ENCODE measurements at regions not wholly inside any gene's neighbourhood (a gene's known extent, or its start where the extent isn't known, plus 50 kb on each side); places are given as distances from the start of the nearest gene placed in this dataset.
"Not testable (repeated sequence)": the region's sequence is repeated elsewhere in the genome, so short reads cannot be mapped to it uniquely, and the experiment has no call there.

DNA sequence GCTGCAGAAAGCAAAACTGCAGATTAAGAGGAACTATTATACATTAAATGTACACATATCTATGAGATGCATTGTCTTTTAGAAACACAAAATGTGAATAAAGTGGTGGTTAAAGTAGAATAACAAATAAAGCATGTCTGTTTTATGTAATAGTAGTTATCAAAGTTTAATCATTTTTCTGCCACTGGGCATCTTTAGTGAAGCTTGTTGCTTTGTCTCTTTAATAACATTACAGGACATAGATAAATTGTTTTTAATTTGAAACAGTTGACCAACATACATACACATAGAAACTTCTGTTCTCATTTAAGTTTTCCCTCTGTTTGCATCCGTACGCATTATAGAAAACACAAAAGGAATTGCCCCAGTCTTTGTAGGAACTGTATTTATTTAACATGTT is 1700.0 kb upstream of the ADGRL3 start:
- no peak for DNase-seq (ENCODE audit: low read depth)
- no peak overlapping the region for H3K4me3 ChIP-seq (ENCODE audit: low read length)
- TF ChIP-seq CTCF (conservative IDR thresholded peaks at IDR 0.05; ENCODE audit: low read depth, low read length): no peak

DNA sequence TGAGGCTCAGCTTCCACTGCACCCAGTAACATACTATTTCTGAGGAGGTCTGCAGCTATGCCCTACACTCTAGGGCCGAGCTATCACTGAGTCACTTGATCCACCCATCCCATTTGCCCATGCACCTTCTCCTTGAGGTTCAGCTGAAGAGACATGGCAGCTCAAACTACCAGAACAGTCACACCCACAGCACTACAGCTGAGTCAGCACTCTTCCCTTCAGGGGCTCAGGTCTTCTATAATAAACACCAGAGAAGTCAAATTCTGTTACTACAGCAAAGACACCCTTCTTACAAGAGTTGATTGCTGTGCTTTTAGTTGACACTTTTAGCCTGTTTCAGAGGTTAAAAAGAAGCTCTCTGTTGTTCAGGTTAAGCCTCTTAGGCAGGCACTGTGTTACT is 1696.4 kb upstream of the ADGRL3 start:
- no peak overlapping the region for H3K4me3 ChIP-seq (ENCODE audit: low read length)
- TF ChIP-seq CTCF (conservative IDR thresholded peaks at IDR 0.05; ENCODE audit: low read depth, low read length): no peak
- no peak for DNase-seq (ENCODE audit: low read depth)

DNA sequence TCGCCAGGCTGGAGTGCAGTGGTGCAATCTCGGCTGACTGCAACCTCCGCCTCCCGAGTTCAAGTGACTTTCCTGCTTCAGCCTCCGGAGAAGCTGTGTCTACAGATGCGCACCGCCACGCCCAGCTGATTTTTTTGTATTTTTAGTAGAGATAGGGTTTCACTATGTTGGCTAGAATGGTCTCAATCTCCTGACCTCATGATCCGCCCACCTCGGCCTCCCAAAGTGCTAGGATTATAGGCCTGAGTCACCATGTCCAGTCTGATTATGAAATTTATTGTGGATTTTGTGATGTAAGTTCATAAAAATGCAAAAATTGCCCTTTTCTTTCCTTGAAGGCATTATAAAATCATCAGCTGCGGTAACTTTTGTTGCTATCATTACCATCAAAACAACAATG is 1688.3 kb upstream of the ADGRL3 start:
- not testable (repeated sequence) for H3K4me3 ChIP-seq (ENCODE audit: low read length); DNase-seq (ENCODE audit: low read depth)

GRCh38 chr4:59517007-59517406 is 1683.1 kb upstream of the ADGRL3 start:
- DNase-seq (ENCODE audit: low read depth): no peak
- H3K4me3 ChIP-seq (ENCODE audit: low read length): no peak overlapping the region
- TF ChIP-seq CTCF (conservative IDR thresholded peaks at IDR 0.05; ENCODE audit: low read depth, low read length): no peak

DNA sequence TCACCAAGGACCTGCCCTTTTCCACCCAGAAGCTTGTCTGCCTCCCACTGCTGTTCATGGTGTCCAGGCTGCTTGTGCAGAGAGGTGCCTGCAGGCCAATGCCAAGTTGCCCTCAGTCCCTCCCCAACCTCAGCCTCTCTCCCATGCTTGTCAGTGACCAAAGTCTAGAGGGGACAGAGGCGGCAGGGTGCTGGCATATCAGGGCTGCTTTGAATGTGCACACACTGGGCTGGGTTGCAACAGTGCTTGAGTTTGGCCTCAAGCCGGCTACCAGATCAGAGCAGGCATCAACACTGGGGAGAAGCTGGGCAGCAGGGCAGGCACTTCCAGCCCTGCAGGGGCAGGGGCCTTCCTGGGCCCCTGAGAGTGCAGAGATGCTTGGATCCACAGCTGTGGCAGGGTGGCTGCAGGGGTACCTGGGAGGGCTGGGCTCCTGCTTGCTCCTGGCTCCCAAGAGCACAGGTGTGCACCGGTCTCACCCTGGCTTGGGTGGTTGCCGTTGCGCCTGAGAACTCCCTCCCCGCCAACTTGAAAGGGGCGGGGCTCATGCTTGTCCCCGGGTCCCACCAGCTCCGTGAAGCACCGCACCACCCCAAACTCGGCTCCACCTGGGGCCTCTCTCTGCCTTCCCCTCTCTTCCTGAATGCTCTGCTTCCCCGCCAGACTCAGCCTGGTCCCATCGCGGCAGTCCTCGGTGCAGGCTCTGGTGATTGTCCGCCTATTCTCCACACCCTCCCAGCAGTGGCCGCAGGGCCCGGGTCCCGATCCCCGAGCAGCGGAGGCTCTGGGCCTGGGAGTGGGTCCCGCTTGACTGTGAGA is 1681.9 kb upstream of the ADGRL3 start:
- no peak for TF ChIP-seq CTCF (conservative IDR thresholded peaks at IDR 0.05; ENCODE audit: low read depth, low read length)
- no peak for DNase-seq (ENCODE audit: low read depth)
- no peak overlapping the region for H3K4me3 ChIP-seq (ENCODE audit: low read length)

GRCh38 chr4:59525885-59526284 is 1674.2 kb upstream of the ADGRL3 start:
- no peak overlapping the region for H3K4me3 ChIP-seq (ENCODE audit: low read length)
- DNase-seq (ENCODE audit: low read depth): no peak
- no peak for TF ChIP-seq CTCF (conservative IDR thresholded peaks at IDR 0.05; ENCODE audit: low read depth, low read length)

GRCh38 chr4:59535541-59535940 is 1664.6 kb upstream of the ADGRL3 start:
- DNase-seq (ENCODE audit: low read depth): no peak

More at GRCh38 chr4:59535541-59535940, 1664.6 kb upstream of the ADGRL3 start:
- no peak for TF ChIP-seq CTCF (conservative IDR thresholded peaks at IDR 0.05; ENCODE audit: low read depth, low read length)
- H3K4me3 ChIP-seq (ENCODE audit: low read length): no peak overlapping the region

Measured in retinal pigment epithelial cell (primary cell).